ENCODE measurements at regions not wholly inside any gene's neighbourhood (a gene's known extent, or its start where the extent isn't known, plus 50 kb on each side); places are given as distances from the start of the nearest gene placed in this dataset.
"Not testable (repeated sequence)": the region's sequence is repeated elsewhere in the genome, so short reads cannot be mapped to it uniquely, and the experiment has no call there.

DNA sequence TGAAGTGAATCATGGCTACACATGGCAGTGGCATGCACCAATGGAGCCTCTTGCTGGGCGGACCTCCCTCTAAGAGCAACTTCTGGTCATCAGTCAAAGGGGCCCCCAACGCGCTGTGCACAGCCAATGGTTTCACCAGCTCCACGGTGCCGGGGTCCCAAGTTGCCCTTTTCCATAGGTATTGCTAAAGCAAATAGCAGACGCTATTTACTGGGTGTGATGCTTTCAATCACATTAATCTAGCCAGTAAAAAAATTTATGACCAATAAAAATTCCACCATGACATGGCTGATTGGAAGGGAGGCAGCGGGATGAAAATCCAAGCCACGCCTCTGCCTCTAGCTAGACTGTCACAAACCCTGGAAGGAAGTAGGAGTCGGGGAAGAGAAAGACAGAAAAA is 680.3 kb upstream of the SOX9 start:
- TF ChIP-seq POLR2A (IDR thresholded peaks at IDR 0.05; ENCODE audit: low read depth), result no peak
- no peak for TF ChIP-seq POLR2AphosphoS5 (IDR thresholded peaks at IDR 0.05)
- TF ChIP-seq, protein P1, sequence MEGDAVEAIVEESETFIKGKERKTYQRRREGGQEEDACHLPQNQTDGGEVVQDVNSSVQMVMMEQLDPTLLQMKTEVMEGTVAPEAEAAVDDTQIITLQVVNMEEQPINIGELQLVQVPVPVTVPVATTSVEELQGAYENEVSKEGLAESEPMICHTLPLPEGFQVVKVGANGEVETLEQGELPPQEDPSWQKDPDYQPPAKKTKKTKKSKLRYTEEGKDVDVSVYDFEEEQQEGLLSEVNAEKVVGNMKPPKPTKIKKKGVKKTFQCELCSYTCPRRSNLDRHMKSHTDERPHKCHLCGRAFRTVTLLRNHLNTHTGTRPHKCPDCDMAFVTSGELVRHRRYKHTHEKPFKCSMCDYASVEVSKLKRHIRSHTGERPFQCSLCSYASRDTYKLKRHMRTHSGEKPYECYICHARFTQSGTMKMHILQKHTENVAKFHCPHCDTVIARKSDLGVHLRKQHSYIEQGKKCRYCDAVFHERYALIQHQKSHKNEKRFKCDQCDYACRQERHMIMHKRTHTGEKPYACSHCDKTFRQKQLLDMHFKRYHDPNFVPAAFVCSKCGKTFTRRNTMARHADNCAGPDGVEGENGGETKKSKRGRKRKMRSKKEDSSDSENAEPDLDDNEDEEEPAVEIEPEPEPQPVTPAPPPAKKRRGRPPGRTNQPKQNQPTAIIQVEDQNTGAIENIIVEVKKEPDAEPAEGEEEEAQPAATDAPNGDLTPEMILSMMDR (IDR thresholded peaks at IDR 0.05), result no peak
- no peak for TF ChIP-seq EP300 (IDR thresholded peaks at IDR 0.05)
- H3K27ac ChIP-seq (replicated peaks in 1 of 4), result no peak overlapping the region
- no peaks in the 10 kb centered on the region for H3K4me1 ChIP-seq
- WGBS, result 97% methylated on average over 9 of the region's 9 CpGs
- intact Hi-C loops (cut with DNase I), result no loop called here
- H3K27me3 ChIP-seq, result no peaks in the 10 kb centered on the region
- H3K9me3 ChIP-seq, result no peaks in the 10 kb centered on the region
- no peaks in the 10 kb centered on the region for H3K36me3 ChIP-seq
- H3K4me3 ChIP-seq, result no peak overlapping the region
- no peak for DNase-seq (ENCODE audit: extremely low spot score)

DNA sequence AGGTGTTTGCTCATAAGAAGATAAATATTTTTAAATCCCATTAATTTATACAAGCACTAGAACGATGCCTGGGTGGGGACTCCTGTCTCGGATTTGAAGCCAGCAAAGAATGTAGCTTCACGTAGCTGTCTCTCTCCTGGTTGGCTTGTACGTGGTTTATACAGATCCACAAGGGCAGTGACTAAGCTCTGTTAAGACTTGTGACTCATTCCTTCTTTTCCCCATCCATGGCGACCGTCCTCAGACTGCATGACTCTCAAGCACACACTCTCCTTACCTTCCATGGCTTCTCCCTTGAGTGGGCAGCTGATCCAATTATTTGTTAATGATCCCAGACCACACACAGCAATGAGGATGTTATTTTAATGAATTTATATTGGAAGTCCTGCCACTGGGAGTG is 679.7 kb upstream of the SOX9 start:
- Histone ChIP-seq H3K4me3 (no peak overlapping the region), H3K4me1 (no peaks in the 10 kb centered on the region), H3K27ac (replicated peaks in 1 of 4) (no peak overlapping the region), H3K36me3 (no peaks in the 10 kb centered on the region), H3K27me3 (no peaks in the 10 kb centered on the region), H3K9me3 (no peaks in the 10 kb centered on the region)
- TF ChIP-seq, protein P1 (IDR thresholded peaks at IDR 0.05), result no peak
- TF ChIP-seq POLR2A (IDR thresholded peaks at IDR 0.05; ENCODE audit: low read depth) (no peak), EP300 (IDR thresholded peaks at IDR 0.05) (no peak), POLR2AphosphoS5 (IDR thresholded peaks at IDR 0.05) (no peak)
- intact Hi-C loops (cut with DNase I), result no loop called here
- DNase-seq (ENCODE audit: extremely low spot score), result no peak
- 72% methylated on average over 6 of the region's 6 CpGs for WGBS

DNA sequence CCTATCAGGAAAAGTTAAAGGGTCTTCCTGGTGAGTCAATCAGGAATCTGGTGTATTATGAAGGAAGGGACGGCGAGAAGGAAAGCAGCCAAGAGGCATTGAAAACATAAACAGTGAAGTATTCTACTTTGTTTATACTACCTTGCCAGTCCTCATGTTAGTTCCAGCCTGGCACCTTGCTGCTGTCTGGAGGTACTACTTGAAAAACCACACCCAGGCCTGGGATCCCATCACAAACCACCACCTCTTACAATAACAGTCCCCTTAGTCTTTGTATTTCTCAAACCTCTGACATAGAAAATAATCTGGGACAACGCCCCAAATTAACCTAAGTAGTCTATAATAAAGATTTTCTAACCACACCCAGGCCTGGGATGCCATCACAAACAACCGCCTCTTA is 676.7 kb upstream of the SOX9 start:
- H3K4me3 ChIP-seq, result no peak overlapping the region
- 73% methylated on average over 4 of the region's 4 CpGs for WGBS
- no peaks in the 10 kb centered on the region for H3K4me1 ChIP-seq
- H3K9me3 ChIP-seq, result no peaks in the 10 kb centered on the region
- intact Hi-C loops (cut with DNase I), result no loop called here
- TF ChIP-seq POLR2A (IDR thresholded peaks at IDR 0.05; ENCODE audit: low read depth) (no peak), EP300 (IDR thresholded peaks at IDR 0.05) (no peak), POLR2AphosphoS5 (IDR thresholded peaks at IDR 0.05) (no peak)
- TF ChIP-seq, protein P1 (IDR thresholded peaks at IDR 0.05), result no peak
- H3K27me3 ChIP-seq, result no peaks in the 10 kb centered on the region
- H3K27ac ChIP-seq (replicated peaks in 1 of 4), result no peak overlapping the region
- H3K36me3 ChIP-seq, result no peaks in the 10 kb centered on the region
- DNase-seq (ENCODE audit: extremely low spot score), result no peak

DNA sequence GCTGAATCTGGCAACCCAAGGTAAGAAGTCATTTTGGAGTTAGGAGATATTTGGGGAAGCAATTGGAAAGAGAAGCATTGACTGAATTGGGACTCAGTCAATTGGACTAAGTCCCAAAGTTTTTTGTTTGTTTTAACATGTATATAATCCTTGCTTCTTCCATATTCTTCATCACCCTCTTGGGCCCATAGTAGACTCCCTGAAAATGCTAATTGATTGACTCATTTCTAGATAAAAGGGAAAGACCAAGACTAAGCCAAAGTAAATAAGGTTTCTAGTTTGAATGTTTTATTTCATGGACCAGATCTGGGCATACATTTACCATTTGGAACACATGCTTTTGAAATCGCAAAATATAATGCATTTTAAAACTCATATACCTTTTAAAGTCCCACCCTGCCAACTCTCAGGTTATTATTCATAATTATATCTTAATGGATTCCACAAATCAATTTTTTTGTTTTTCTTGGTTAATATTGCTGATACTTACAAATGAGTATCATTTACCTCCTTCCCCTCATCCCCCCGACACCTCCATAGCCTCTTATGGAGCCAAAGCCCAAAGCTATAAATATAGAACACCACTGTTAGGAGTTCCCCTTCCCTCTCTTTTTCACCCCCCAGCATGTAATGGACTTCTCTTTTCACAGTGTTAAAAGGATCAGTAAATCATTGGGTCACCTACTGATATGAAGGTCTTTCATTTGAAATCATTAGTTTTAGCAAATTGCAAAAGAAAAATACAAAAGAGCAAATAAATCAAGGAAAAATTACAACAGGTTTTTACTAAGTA is 674.0 kb upstream of the SOX9 start:
- H3K9me3 ChIP-seq, result no peaks in the 10 kb centered on the region
- no peaks in the 10 kb centered on the region for H3K36me3 ChIP-seq
- WGBS, result 84% methylated on average over 2 of the region's 2 CpGs
- intact Hi-C loops (cut with DNase I), result no loop called here
- H3K27me3 ChIP-seq, result no peaks in the 10 kb centered on the region
- H3K27ac ChIP-seq (replicated peaks in 1 of 4), result no peak overlapping the region
- TF ChIP-seq, protein P1 (IDR thresholded peaks at IDR 0.05), result no peak
- TF ChIP-seq POLR2AphosphoS5 (IDR thresholded peaks at IDR 0.05), result no peak
- no peak for TF ChIP-seq EP300 (IDR thresholded peaks at IDR 0.05)
- no peak for TF ChIP-seq POLR2A (IDR thresholded peaks at IDR 0.05; ENCODE audit: low read depth)
- no peaks in the 10 kb centered on the region for H3K4me1 ChIP-seq
- no peak for DNase-seq (ENCODE audit: extremely low spot score)
- H3K4me3 ChIP-seq, result no peak overlapping the region

GRCh38 chr17:71447644-71448043 is 673.2 kb upstream of the SOX9 start:
- Histone ChIP-seq H3K9me3 (no peaks in the 10 kb centered on the region), H3K4me3 (no peak overlapping the region), H3K27me3 (no peaks in the 10 kb centered on the region), H3K4me1 (no peaks in the 10 kb centered on the region), H3K36me3 (no peaks in the 10 kb centered on the region), H3K27ac (replicated peaks in 1 of 4) (no peak overlapping the region)
- no peak for TF ChIP-seq POLR2AphosphoS5 (IDR thresholded peaks at IDR 0.05)
- no peak for TF ChIP-seq POLR2A (IDR thresholded peaks at IDR 0.05; ENCODE audit: low read depth)
- TF ChIP-seq, protein P1 (IDR thresholded peaks at IDR 0.05), result no peak
- no peak for TF ChIP-seq EP300 (IDR thresholded peaks at IDR 0.05)
- WGBS, result 89% methylated on average over 3 of the region's 3 CpGs
- intact Hi-C loops (cut with DNase I), result no loop called here
- DNase-seq (ENCODE audit: extremely low spot score), result no peak

DNA sequence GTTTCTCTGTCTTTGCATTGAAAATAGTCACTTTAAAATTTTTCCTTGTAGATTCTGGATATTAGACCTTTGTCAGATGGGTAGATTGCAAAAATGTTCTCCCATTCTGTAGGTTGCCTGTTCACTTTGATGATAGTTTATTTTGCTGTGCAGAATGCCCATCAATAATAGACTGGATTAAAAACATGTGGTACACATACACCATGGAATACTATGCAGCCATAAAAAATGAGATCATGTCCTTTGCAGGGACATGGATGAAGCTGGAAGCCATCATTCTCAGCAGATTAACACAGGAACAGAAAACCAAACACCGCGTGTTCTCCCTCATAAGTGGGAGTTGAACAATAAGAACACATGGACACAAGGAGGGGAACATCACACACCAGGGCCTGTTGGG is 670.2 kb upstream of the SOX9 start:
- H3K9me3 ChIP-seq; H3K27me3 ChIP-seq; intact Hi-C loops (cut with DNase I); H3K4me3 ChIP-seq; H3K36me3 ChIP-seq; H3K4me1 ChIP-seq; H3K27ac ChIP-seq (replicated peaks in 1 of 4); DNase-seq (ENCODE audit: extremely low spot score): not testable (repeated sequence)
- 82% methylated on average over 2 of the region's 2 CpGs for WGBS
